SU-DHL-6 (cell line): ENCODE measurements at regions not wholly inside any gene's neighbourhood (a gene's known extent, or its start where the extent isn't known, plus 50 kb on each side); places are given as distances from the start of the nearest gene placed in this dataset.

Experiments used
- EZH2phosphoT487 ChIP-seq: fragments of 200-600 bp; sonication (generic), shearing (Covaris generic); conservative IDR thresholded peaks from 2 replicates; pipeline ENCODE4 v1.6.1; 2018; ENCODE audit warnings: mild to moderate bottlenecking, antibody characterized with exemption, low read length, moderate library complexity, mixed read lengths
- TF ChIP-seq, protein P1 (sequence below): fragments of 200-600 bp; sonication (generic); IDR thresholded peaks from one replicate; pipeline ENCODE4 v1.5.1; 2017; ENCODE audit warnings: antibody characterized with exemption, mild to moderate bottlenecking, low read length, moderate library complexity; ENCODE audit not compliant: insufficient read depth, poor library complexity, severe bottlenecking

DNA sequence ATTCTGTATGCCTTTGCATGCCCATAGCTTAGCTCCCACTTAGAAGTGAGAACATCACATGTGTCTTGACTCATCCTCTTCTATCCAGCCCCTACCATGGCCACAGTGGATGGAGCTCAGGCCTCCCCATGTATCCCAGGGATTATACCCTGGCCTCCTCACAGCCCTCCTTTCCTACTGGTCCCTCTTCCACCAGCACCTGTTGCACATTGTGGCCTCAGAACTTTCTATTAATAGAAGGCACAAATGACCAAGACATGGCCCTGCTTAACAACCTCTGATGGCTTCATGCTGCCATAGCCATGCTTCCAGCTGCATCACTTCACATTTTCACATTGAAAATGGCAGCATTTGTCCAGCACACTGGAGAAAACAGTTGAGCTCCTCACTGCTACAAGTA lies 315.4 kb downstream of the CDK5RAP2 start:
- TF ChIP-seq, protein P1, sequence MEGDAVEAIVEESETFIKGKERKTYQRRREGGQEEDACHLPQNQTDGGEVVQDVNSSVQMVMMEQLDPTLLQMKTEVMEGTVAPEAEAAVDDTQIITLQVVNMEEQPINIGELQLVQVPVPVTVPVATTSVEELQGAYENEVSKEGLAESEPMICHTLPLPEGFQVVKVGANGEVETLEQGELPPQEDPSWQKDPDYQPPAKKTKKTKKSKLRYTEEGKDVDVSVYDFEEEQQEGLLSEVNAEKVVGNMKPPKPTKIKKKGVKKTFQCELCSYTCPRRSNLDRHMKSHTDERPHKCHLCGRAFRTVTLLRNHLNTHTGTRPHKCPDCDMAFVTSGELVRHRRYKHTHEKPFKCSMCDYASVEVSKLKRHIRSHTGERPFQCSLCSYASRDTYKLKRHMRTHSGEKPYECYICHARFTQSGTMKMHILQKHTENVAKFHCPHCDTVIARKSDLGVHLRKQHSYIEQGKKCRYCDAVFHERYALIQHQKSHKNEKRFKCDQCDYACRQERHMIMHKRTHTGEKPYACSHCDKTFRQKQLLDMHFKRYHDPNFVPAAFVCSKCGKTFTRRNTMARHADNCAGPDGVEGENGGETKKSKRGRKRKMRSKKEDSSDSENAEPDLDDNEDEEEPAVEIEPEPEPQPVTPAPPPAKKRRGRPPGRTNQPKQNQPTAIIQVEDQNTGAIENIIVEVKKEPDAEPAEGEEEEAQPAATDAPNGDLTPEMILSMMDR: no peak
- TF ChIP-seq EZH2phosphoT487: no peak
